ENCODE measurements at regions not wholly inside any gene's neighbourhood (a gene's known extent, or its start where the extent isn't known, plus 50 kb on each side); places are given as distances from the start of the nearest gene placed in this dataset.
"Not testable (repeated sequence)": the region's sequence is repeated elsewhere in the genome, so short reads cannot be mapped to it uniquely, and the experiment has no call there.

GRCh38 chr4:117135634-117136354 is 50.4 kb upstream of the TRAM1L1 start:
- no peak for DNase-seq

- DNase-seq, result no peak
Measured at GRCh38 chr4:117137145-117137544, 51.8 kb upstream of the TRAM1L1 start.

- not testable (repeated sequence) for DNase-seq
Measured at GRCh38 chr4:117138732-117139131, 53.4 kb upstream of the TRAM1L1 start.

- DNase-seq, result no peak
Measured at GRCh38 chr4:117154251-117154650, 68.9 kb upstream of the TRAM1L1 start.

- DNase-seq, result no peak
Measured at GRCh38 chr4:117156806-117157205, 71.4 kb upstream of the TRAM1L1 start.

GRCh38 chr4:117157360-117157759 is 72.0 kb upstream of the TRAM1L1 start:
- no peak for DNase-seq

- no peak for DNase-seq
Measured at GRCh38 chr4:117162976-117163375, 77.6 kb upstream of the TRAM1L1 start.

GRCh38 chr4:117164338-117164737 is 79.0 kb upstream of the TRAM1L1 start:
- DNase-seq, result no peak

- not testable (repeated sequence) for DNase-seq
Measured at GRCh38 chr4:117175369-117175768, 90.0 kb upstream of the TRAM1L1 start.

- DNase-seq, result no peak
Measured at GRCh38 chr4:117203231-117203630, 117.9 kb upstream of the TRAM1L1 start.

- no peak for DNase-seq
Measured at GRCh38 chr4:117210551-117210950, 125.2 kb upstream of the TRAM1L1 start.

- no peak for DNase-seq
Measured at GRCh38 chr4:117224256-117224655, 138.9 kb upstream of the TRAM1L1 start.

- no peak for DNase-seq
Measured at GRCh38 chr4:117225471-117225870, 140.1 kb upstream of the TRAM1L1 start.

GRCh38 chr4:117227925-117228324 is 142.5 kb upstream of the TRAM1L1 start:
- no peak for DNase-seq

- DNase-seq, result no peak
Measured at GRCh38 chr4:117239434-117239833, 154.1 kb upstream of the TRAM1L1 start.

GRCh38 chr4:117249333-117249732 is 164.0 kb upstream of the TRAM1L1 start:
- DNase-seq, result no peak

- DNase-seq, result no peak
Measured at GRCh38 chr4:117264072-117264471, 178.7 kb upstream of the TRAM1L1 start.

GRCh38 chr4:117267317-117267716 is 181.9 kb upstream of the TRAM1L1 start:
- no peak for DNase-seq

- DNase-seq, result no peak
Measured at GRCh38 chr4:117284736-117285135, 199.4 kb upstream of the TRAM1L1 start.

GRCh38 chr4:117293784-117294183 is 208.4 kb upstream of the TRAM1L1 start:
- no peak for DNase-seq

- DNase-seq, result no peak
Measured at GRCh38 chr4:117302226-117302625, 216.8 kb upstream of the TRAM1L1 start.

- no peak for DNase-seq
Measured at GRCh38 chr4:117311215-117311614, 225.8 kb upstream of the TRAM1L1 start.

- no peak for DNase-seq
Measured at GRCh38 chr4:117311989-117312388, 226.6 kb upstream of the TRAM1L1 start.

GRCh38 chr4:117324851-117325491 is 239.6 kb upstream of the TRAM1L1 start:
- no peak for DNase-seq
